ENCODE measurements at regions not wholly inside any gene's neighbourhood (a gene's known extent, or its start where the extent isn't known, plus 50 kb on each side); places are given as distances from the start of the nearest gene placed in this dataset.

GRCh38 chr12:127964717-127965116, 302.3 kb upstream of the TMEM132C start:
- no peaks in the 10 kb centered on the region for H3K9me2 ChIP-seq (ENCODE audit: insufficient read depth)
- H3K79me2 ChIP-seq (ENCODE audit: low read depth): no peaks in the 10 kb centered on the region
- no peak overlapping the region for H3K27ac ChIP-seq
- ChIA-PET CTCF (no interaction called here), POLR2A (ENCODE audit: unreplicated experiment) (no interaction called here)
- H2AFZ ChIP-seq: no peak overlapping the region
- H3K36me3 ChIP-seq (ENCODE audit: low read depth): no peaks in the 10 kb centered on the region
- no peak overlapping the region for H3K4me3 ChIP-seq
- BruUV-seq (replicated peaks): no TSS peak
- no peaks in the 10 kb centered on the region for H3K4me1 ChIP-seq (replicated peaks; ENCODE audit: insufficient read depth)
- H3K4me2 ChIP-seq: no peak overlapping the region
- no peak for TF ChIP-seq CTCF (conservative IDR thresholded peaks at IDR 0.05)
- TF ChIP-seq EZH2 (IDR thresholded peaks at IDR 0.05; ENCODE audit: low read depth): no peak
- H3K9me3 ChIP-seq (ENCODE audit: insufficient read depth, low read depth): no peaks in the 10 kb centered on the region; the same call in 1 of the 2 replicates
- H4K20me1 ChIP-seq (ENCODE audit: insufficient read depth): no peaks in the 10 kb centered on the region
- H3K27me3 ChIP-seq (ENCODE audit: insufficient read depth, low read depth): 0 out of 2 replicates have a peak, but pooled peaks cover 4% of the 10 kb centered on the region
- H3F3A ChIP-seq (ENCODE audit: insufficient read depth, low read depth): no peaks in the 10 kb centered on the region
- DNase-seq: no peak
- intact Hi-C loops (cut with micrococcal nuclease; ENCODE audit: unreplicated experiment): no loop called here

DNA sequence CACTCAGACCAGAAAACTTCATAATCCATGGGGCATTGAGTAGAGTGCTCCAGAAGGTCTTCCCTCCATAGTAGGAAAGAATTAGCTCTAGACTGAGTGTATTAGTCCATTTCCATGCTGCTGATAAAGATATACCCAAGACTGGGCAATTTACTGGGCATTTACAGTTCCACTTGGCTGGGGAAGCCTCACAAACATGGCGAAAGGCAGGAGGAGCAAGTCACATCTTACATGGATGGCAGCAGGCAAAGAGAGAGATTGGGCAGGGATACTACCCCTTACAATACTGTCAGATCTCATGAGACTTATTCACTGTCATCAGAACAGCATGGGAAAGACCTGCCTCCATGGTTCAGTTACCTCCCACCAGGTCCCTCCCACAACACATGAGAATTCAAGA, 300.6 kb upstream of the TMEM132C start:
- CTCF ChIA-PET: no interaction called here
- intact Hi-C loops (cut with micrococcal nuclease; ENCODE audit: unreplicated experiment): no loop called here

DNA sequence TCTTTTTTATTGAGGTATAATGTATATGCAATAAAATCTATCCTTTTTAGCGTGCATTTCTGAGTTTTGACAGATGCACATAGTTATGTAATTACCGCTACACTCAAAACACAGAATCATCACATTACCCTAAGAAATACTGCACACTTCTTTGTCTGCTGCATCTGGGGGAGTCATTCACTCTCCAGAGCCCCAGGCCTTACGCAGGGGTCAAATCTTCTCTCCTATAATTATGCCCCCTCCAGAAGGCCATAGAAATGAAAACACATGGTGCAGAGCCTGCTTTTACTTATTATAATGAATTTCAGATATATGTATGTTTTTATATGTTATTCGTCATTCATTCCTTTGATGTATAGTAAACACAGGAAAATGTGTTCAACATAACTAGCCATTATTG, 296.5 kb upstream of the TMEM132C start:
- POLR2A ChIA-PET (ENCODE audit: unreplicated experiment): no interaction called here

More for the DNA sequence above, 300.6 kb upstream of the TMEM132C start:
- Histone ChIP-seq H3K79me2 (ENCODE audit: low read depth) (no peaks in the 10 kb centered on the region), H3K27me3 (ENCODE audit: insufficient read depth, low read depth) (0 out of 2 replicates have a peak, but pooled peaks cover 4% of the 10 kb centered on the region), H3K4me1 (replicated peaks; ENCODE audit: insufficient read depth) (no peaks in the 10 kb centered on the region), H4K20me1 (ENCODE audit: insufficient read depth) (no peaks in the 10 kb centered on the region), H3K36me3 (ENCODE audit: low read depth) (no peaks in the 10 kb centered on the region), H3K4me3 (no peak overlapping the region), H2AFZ (no peak overlapping the region), H3K9me3 (ENCODE audit: insufficient read depth, low read depth) (no peaks in the 10 kb centered on the region; the same call in 1 of the 2 replicates), H3K9me2 (ENCODE audit: insufficient read depth) (no peaks in the 10 kb centered on the region), H3K4me2 (no peak overlapping the region), H3K27ac (no peak overlapping the region), H3F3A (ENCODE audit: insufficient read depth, low read depth) (no peaks in the 10 kb centered on the region)
- no TSS peak for BruUV-seq (replicated peaks)
- POLR2A ChIA-PET (ENCODE audit: unreplicated experiment): no interaction called here
- no peak for DNase-seq
- TF ChIP-seq CTCF (conservative IDR thresholded peaks at IDR 0.05): no peak
- TF ChIP-seq EZH2 (IDR thresholded peaks at IDR 0.05; ENCODE audit: low read depth): no peak

More for the DNA sequence above, 296.5 kb upstream of the TMEM132C start:
- TF ChIP-seq EZH2 (IDR thresholded peaks at IDR 0.05; ENCODE audit: low read depth) (no peak), CTCF (conservative IDR thresholded peaks at IDR 0.05) (no peak)
- Histone ChIP-seq H3F3A (ENCODE audit: insufficient read depth, low read depth) (no peaks in the 10 kb centered on the region), H3K36me3 (ENCODE audit: low read depth) (no peaks in the 10 kb centered on the region), H4K20me1 (ENCODE audit: insufficient read depth) (no peaks in the 10 kb centered on the region), H3K9me3 (ENCODE audit: insufficient read depth, low read depth) (no peaks in the 10 kb centered on the region), H3K4me1 (replicated peaks; ENCODE audit: insufficient read depth) (no peaks in the 10 kb centered on the region), H3K27me3 (ENCODE audit: insufficient read depth, low read depth) (no peaks in the 10 kb centered on the region), H3K4me2 (no peak overlapping the region), H3K4me3 (no peak overlapping the region), H3K9me2 (ENCODE audit: insufficient read depth) (no peaks in the 10 kb centered on the region), H2AFZ (no peak overlapping the region), H3K79me2 (ENCODE audit: low read depth) (no peaks in the 10 kb centered on the region), H3K27ac (no peak overlapping the region)
- DNase-seq: no peak
- CTCF ChIA-PET: no interaction called here
- BruUV-seq (replicated peaks): no TSS peak
- intact Hi-C loops (cut with micrococcal nuclease; ENCODE audit: unreplicated experiment): no loop called here
